ENCODE measurements at regions not wholly inside any gene's neighbourhood (a gene's known extent, or its start where the extent isn't known, plus 50 kb on each side); places are given as distances from the start of the nearest gene placed in this dataset.
A peak's percentile ranks its signal among the peaks of the same experiment; 100 is the strongest.

DNA sequence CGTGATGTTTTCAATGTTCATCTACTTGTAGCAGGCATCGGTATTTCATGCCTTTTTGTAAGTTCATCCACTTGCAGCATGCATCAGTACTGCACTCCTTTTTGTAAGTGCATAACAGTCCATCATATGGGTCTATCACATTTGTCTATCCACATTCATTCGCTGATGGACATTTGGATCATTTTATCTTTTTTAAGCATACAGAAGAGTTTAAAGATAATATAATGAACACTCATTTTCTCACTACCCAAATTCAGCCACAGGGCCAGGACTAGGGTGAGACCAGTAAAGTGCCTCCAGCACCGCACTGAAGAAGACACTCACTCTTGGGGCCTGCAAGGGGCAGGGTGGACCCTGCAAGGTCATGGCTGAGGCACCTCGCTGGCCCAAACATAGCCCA, 309.6 kb downstream of the UACA start:
- ATAC-seq (ENCODE audit: low FRiP score) (no peak), DNase-seq (ENCODE audit: low spot score) (no peak)
- TF ChIP-seq CTCF (IDR thresholded peaks at IDR 0.05), result no peak

DNA sequence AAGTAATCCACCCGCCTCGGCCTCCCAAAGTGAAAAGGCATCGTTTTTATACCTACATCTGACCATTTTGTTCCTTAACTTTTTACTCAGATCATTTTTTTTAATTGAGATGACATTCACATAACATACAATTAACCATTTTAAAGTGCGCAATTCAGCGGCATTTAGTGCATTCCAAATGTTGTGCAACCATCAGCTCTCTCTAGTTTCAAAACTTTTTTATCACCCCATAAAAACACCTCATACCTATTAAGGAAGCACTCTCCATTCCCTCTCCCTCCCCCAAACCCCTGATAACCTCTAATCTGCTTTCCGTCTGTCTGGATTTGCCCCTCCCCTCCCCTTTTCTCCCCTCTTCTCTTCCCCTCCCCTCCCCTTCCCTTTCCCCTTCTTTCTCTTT, 310.1 kb downstream of the UACA start:
- DNase-seq (ENCODE audit: low spot score), result no peak
- no peak for TF ChIP-seq CTCF (IDR thresholded peaks at IDR 0.05)
- ATAC-seq (ENCODE audit: low FRiP score), result peak; percentile 55

- no peak for TF ChIP-seq CTCF (IDR thresholded peaks at IDR 0.05)
- no peak for DNase-seq (ENCODE audit: low spot score)
- no peak for ATAC-seq (ENCODE audit: low FRiP score)
Measured at GRCh38 chr15:70451821-70452653, 311.3 kb downstream of the UACA start.

DNA sequence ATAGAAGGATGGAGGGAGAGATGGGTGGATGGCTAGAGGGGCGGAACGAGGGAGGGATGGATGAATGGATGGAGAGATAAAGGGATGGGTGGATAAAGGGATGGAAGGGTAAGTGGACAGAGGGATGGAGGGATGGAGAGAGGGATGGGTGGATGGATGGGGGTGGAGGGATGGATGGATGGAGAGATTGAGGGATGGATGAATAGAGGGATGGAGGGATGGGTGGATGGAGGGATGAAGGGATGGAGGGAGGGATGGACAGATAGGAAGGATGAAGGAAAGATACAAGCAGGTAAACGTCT, 313.3 kb downstream of the UACA start:
- no peak for ATAC-seq (ENCODE audit: low FRiP score)
- TF ChIP-seq CTCF (IDR thresholded peaks at IDR 0.05), result no peak
- DNase-seq (ENCODE audit: low spot score), result no peak

- ATAC-seq (ENCODE audit: low FRiP score) (no peak), DNase-seq (ENCODE audit: low spot score) (no peak)
- no peak for TF ChIP-seq CTCF (IDR thresholded peaks at IDR 0.05)
Measured at GRCh38 chr15:70449311-70450141, 313.8 kb downstream of the UACA start.

DNA sequence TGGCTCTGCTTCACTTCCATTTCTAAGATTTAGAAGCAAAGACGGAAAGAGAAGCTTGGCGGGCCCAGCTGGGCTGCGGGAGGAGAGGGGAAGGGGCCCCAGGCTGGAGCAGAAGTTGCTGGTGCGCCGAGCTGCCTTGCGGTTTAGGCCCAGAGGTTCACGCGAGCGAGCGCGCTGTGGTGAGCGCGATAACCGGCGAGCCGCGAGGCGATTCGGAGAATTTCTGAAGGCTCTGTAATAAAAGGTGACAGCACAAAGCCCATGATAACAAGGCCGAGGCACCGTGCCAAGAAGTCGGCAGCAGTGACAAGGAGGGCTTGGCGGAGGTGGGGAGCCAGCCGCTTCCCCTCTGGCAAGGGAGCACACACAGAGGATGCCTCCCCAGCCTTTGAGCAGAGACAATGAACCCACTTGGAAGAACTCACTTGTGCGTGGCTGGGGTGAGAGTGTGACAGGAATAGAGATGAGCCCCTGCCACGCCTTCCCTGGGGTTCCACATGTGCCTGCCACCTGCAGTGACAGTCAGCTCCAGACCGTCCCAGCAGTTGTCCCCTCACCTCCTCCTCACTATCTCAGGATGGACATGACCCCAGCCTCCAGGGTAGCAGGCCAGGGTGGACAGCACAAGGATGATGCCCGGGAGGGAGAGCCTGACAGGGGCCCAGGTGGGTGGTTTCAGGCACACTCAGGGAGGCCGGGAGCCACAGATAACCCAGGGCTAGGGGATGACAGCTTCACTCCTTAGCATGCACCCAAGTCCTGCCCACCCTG, 315.2 kb downstream of the UACA start:
- ATAC-seq (ENCODE audit: low FRiP score) (no peak), DNase-seq (ENCODE audit: low spot score) (no peak)
- no peak for TF ChIP-seq CTCF (IDR thresholded peaks at IDR 0.05)
